A172 (cell line): ENCODE measurements at regions not wholly inside any gene's neighbourhood (a gene's known extent, or its start where the extent isn't known, plus 50 kb on each side); places are given as distances from the start of the nearest gene placed in this dataset.
"Not testable (repeated sequence)": the region's sequence is repeated elsewhere in the genome, so short reads cannot be mapped to it uniquely, and the experiment has no call there.

Experiments used
- DNase-seq: peaks from one replicate; pipeline ENCODE4 v3.0.0-alpha.2; 2015; ENCODE audit warnings: low spot score

DNA sequence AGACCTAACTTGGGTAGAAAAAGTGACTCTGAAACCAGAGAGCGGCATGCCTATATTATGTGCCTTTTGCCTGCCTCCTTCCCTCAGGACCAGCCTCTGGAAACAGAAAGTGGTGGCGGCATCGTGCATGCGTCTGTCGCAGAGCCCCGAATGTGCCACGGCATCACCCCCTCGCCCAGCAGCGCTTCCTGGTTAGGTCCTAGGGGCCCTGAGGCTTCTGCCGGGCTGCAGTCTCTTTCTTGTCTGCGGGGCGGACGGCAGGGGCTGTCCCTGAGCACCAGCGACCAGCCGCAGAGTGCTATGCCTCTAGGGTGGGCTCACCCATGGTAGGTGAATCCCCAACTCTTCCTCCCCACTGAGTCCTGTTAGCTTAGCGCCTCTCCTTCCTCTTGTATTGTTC lies 68.7 kb downstream of the VSIG4 start:
- DNase-seq = no peak

- DNase-seq = not testable (repeated sequence)
These were observed 72.7 kb downstream of the VSIG4 start for GRCh38 chrX:65967159-65967558.

GRCh38 chrX:65961714-65962113 lies 78.2 kb downstream of the VSIG4 start:
- DNase-seq = no peak

GRCh38 chrX:65948103-65948502 lies 91.8 kb downstream of the VSIG4 start:
- DNase-seq = no peak

- no peak for DNase-seq
These were observed 98.1 kb downstream of the VSIG4 start for GRCh38 chrX:65941775-65942174.

DNA sequence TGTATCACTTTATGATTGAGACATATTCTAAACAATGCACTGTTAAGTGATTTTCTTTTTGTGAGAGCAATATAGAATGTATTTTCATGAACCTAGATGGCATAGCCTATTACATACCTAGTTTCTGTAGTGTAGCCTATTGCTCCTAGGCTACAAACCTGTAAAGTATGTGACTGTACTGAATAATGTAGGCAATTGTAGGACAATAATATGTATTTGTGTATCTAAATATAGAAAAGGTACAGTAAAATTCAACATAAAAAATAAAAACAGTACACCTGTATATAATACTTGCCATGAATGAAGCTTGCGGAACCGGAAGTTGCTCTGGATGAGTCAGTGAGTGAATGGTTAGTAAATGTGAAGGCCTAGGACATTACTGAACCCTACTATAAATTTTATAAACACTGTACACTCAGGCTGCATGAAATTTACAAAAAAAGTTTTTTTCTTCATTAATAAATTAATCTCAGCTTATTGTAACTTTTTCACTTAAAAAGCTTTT lies 106.7 kb downstream of the VSIG4 start:
- DNase-seq = no peak

GRCh38 chrX:65932173-65933084 lies 107.5 kb downstream of the VSIG4 start:
- DNase-seq = peak; percentile 14

- no peak for DNase-seq
These were observed 111.4 kb downstream of the VSIG4 start for GRCh38 chrX:65928522-65928921.

GRCh38 chrX:65927386-65927785 lies 112.5 kb downstream of the VSIG4 start:
- not testable (repeated sequence) for DNase-seq

DNA sequence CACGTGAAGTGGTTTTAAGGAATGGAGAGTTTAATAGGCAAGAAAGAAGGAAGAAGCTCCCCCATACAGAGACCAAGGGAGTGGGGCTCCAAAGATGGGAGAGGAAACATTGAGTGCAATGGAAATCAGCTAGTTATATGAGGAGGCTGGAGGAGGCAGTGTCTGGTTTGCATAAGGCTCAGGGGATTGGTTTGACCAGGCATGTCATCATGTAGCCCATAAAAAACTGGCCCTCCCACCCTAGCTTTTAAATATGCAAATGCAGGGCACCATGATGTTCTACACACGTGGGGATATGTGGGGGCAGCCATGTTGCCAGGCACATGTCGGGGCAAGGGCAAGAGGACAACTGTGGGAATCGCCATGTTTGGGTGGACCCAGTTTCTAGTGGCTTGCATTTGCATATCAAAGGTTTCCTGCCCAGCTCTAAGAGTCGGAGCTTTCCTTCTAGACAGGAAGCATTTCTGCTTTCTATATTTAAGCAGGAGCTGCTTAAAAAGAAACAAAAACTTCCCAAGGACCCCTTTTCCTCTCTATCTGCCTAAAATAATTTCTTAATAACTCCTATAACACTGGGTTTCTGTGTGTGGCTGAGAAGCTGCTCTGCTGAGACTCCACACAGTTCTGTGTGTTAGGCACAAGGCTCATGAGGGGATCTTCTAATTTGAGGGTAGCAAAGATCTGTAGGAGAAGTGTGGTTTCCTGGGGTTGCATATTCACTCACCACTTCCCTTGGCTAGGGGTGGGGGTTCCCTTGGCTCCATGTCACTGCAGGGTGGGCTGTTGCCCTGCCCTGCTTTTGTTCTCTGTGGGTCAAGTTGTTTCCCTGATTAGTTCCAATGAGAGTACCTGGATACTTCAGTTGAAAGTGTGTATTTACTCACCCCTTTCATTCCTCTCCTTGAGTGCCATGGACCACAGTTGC lies 113.5 kb downstream of the VSIG4 start:
- no peak for DNase-seq

GRCh38 chrX:65925592-65925991 lies 114.3 kb downstream of the VSIG4 start:
- no peak for DNase-seq

DNA sequence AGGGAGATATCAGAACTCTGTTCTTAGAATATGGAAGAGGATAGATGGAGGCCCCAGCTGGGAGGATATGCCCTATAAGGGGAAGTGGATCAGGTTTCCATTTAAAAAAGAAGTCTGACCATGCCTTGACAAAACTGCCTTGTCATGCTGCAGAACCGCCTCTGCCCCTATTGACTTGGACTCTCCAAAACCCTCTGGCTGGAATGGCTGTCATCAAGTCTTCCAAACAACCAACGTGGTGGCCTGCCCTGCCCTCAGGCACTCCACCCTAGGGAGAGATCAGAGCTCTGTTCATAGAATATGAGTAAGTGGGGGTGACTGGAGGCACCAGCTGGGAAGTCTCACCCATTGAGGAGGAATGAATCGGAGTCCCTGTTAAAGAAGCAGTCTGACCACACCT lies 114.9 kb downstream of the VSIG4 start:
- no peak for DNase-seq

DNA sequence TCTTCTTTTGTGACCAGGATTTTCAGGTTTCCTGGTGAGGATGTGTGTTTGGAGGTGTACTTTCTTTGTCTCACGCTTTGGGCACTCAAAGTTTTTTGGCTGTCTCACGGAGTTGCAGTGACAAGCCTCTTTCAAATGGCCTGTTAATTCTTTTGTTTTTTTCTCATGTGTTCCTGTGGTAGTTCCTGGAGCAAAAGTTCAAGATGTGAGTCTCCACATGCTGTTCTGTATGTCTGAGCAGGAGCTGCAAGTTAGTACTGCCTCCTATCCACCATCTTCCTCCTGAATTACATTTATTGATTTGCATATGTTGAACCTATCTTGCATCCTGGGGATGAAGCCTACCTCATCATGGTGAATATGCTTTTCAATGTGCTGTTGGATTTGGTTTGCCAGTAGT lies 118.5 kb downstream of the VSIG4 start:
- DNase-seq = no peak

GRCh38 chrX:65920620-65921019 lies 119.3 kb downstream of the VSIG4 start:
- DNase-seq = no peak

GRCh38 chrX:65910899-65911298 lies 129.0 kb downstream of the VSIG4 start:
- no peak for DNase-seq

GRCh38 chrX:65903750-65904149 lies 136.1 kb downstream of the VSIG4 start:
- DNase-seq = no peak

- no peak for DNase-seq
These were observed 137.9 kb downstream of the VSIG4 start for GRCh38 chrX:65902011-65902410.

GRCh38 chrX:65900850-65901844 lies 138.7 kb downstream of the VSIG4 start:
- no peak for DNase-seq

GRCh38 chrX:65894133-65894532 lies 145.7 kb downstream of the VSIG4 start:
- no peak for DNase-seq

GRCh38 chrX:65891817-65892216 lies 148.1 kb downstream of the VSIG4 start:
- not testable (repeated sequence) for DNase-seq

DNA sequence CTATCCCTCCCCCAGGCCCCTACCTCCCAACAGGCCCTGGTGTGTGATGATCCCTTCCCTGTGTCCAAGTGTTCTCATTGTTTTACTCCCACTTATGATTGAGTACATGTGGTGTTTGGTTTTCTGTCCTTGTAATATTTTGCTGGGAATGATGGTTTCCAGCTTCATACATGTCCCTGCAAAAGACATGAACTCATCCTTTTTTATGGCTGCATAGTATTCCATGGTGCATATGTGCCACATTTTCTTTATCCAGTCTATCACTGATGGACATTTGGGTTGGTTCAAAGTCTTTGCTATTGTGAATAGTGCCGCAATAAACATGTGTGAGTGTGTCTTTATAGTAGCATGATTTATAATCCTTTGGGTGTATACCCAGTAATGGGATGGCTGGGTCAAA lies 151.7 kb downstream of the VSIG4 start:
- not testable (repeated sequence) for DNase-seq
